ENCODE measurements at regions not wholly inside any gene's neighbourhood (a gene's known extent, or its start where the extent isn't known, plus 50 kb on each side); places are given as distances from the start of the nearest gene placed in this dataset.
"Not testable (repeated sequence)": the region's sequence is repeated elsewhere in the genome, so short reads cannot be mapped to it uniquely, and the experiment has no call there.

- DNase-seq (ENCODE audit: low spot score): no peak
These were observed 136.9 kb upstream of the ALDH1B1 start for GRCh38 chr9:38255599-38255998.

- no peak for DNase-seq (ENCODE audit: low spot score)
These were observed 137.7 kb upstream of the ALDH1B1 start for GRCh38 chr9:38254756-38255155.

DNA sequence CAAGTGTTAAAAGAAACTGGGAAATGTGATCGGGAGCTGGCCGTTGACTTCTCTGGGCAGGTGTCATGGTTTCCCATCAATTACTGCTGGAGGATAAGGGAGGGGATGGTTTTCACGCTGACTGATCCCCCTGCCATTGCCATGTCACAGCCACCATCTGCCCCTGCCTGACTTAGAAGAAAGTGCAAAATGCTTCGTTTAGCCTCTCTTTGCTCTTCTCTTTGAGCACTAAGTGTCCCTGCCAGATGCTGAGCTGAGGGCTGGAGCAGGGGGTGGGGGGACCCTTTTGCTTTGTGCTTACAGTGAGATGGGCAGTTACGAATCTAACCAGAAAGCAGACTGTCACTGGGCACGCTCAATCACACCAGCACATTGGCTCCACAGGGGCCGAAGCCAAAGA lies 138.4 kb upstream of the ALDH1B1 start:
- DNase-seq (ENCODE audit: low spot score): no peak

DNA sequence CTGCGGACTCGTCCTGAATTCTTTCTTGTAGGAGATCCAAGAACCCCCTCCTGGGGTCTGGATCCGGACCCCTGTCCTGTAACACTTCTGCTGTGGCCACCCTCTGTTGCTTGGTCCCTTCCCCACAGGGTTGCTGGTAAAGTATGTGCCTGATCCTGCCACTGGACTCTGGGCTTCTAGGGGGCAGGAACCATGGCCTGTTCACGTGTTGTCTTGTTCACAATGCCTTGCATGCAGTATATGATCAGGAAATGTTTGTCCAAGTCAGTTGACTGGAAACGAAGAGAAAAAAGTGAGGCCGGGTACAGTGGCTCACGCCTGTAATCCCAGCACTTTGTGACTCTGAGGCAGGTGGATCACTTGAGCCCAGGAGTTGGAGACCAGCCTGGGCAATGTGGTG lies 139.3 kb upstream of the ALDH1B1 start:
- no peak for DNase-seq (ENCODE audit: low spot score)

DNA sequence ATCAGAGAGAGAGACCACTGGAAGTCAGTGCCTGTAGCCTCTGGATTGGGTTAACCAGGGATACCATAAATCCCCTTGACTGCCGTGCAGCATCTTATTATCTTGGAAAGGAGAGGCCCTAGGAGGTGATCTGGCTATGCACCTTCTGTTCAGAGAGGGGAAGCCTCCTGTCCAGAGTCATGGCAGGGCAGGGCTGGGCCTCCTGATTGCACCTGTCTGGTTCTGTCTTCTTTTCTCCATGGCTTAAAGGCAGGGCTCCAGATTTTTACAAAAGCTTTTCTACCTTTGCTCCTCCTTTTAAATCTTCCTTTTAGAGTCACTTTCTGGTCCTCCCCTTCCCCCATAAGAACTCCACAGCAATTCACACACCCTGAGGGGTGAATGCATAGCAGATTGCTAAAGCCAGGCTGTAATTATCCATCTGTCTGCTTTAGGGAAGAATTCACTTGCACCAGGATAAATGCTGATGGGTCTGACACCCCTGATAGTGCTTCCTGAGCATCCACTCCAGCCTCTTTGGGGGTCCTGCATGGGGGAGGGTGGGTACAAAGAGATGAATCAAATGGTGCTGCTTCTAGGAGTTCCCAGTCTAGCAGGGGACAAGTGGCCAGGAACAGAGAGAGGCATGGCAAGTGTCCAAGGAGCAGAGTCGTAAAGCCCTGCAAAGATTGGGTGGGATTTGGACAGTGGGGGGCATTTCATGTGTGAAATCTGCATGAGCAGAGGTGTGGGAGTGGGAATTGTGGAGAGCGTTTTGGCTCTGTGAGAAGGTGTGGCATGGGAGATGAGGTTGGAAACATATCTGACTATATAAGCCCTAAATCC lies 141.3 kb upstream of the ALDH1B1 start:
- no peak for DNase-seq (ENCODE audit: low spot score)

GRCh38 chr9:38250279-38251035 lies 142.0 kb upstream of the ALDH1B1 start:
- DNase-seq (ENCODE audit: low spot score): no peak

DNA sequence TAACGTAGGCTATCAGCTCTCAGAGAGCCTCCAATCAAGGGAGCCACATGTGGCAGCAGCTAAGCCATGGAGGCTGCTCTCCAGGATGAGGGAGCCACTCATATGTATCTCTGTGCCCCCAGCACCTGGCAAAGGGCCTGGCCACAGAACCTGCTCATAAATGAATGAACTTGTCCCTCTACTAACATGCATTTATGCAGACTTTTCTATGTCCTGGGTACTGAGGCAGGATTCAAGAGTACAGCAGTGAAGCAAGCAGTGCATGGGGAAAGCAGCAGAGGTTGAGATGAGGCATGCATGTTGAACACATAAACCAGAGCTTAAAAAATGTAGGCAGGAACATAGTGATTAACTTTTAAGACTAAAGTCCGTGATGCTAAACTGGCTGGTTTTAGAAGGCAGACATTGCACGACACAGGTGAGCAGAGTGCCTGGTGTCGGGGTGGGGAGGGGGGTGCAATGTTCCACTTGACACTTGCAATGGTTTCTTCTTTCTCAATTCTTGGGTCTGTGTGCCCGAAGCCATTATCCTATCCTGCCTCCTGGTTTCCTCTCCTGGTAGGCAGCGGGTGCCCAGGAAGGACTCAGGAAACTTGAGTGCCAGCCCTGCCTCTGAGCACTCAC lies 142.8 kb upstream of the ALDH1B1 start:
- no peak for DNase-seq (ENCODE audit: low spot score)

DNA sequence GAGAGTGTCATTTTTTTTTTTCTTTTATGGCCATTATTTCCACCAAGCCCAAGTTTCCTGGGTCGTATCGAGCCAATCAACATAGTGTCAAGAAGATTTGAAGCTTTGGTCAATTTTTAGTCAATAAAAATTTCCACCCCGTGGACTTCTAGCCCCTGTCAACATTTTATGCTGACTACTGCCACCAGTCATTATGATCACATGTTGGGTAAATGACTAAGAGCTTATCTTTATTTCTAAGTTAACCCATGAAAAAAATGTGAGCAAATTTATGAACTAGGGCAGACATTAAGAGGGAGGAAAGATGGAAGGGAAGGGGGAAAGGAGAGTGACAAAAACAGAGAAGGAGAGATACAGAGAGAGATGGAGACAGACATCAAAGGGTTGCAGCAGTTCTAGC lies 143.5 kb upstream of the ALDH1B1 start:
- DNase-seq (ENCODE audit: low spot score): no peak

DNA sequence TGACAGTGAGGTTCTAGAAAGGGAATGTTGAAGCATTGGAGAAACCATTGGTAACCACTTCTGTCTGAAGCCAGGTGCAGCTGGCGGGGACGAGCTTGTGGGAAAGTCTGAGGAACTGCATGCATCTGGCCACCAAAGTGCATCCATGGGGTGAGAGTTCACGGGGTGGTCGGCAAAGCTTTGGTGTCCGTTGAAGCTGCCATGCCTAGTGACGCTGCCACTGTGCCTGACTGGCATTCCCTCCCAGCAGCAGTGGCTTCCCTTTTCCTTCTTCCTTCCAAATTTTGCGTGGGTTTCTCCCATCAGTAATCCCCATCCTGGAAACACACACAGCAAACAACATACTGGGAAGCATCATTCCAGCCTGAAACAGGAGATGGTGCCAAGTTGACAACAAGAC lies 145.7 kb upstream of the ALDH1B1 start:
- no peak for DNase-seq (ENCODE audit: low spot score)

DNA sequence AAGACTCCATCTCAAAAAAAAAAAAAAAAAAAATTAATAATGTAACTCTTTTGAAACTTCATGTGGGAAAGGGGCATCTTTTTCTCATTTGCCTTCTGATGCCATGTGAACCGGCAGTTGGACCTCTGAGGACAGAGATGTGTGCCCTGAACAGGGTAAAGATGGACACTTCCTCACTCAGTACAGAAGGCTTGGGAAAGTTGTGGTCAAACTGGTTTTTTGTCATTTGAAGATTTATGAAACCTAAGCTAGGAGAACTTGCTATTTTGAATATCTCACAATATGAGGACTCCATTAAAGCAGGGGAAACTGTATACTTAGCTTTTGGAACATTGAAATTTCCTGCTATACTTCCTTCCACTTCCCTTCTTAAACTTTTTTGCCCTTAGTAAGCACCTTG lies 147.5 kb upstream of the ALDH1B1 start:
- DNase-seq (ENCODE audit: low spot score): no peak

GRCh38 chr9:38243993-38244392 lies 148.5 kb upstream of the ALDH1B1 start:
- no peak for DNase-seq (ENCODE audit: low spot score)

- not testable (repeated sequence) for DNase-seq (ENCODE audit: low spot score)
These were observed 150.4 kb upstream of the ALDH1B1 start for GRCh38 chr9:38242151-38242550.

DNA sequence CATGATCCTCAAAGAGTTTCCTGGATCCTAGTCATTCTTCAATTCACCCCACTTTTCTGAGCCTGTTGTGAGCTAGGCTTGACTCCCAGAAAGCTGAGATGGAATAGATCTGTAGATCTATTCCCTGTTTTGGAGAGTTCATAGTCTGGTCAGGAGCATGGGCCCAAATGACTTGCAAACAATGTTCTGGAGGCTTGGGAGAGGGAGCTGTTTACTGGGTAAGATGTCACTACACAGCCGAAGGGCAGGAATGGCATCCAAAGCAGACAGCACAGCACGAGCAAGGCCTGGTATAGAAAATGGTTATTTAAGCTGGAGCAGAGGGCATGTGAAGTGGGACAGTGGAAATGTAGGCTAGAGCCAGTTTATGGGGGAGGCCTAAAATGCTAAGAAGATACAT lies 152.5 kb upstream of the ALDH1B1 start:
- no peak for DNase-seq (ENCODE audit: low spot score)

DNA sequence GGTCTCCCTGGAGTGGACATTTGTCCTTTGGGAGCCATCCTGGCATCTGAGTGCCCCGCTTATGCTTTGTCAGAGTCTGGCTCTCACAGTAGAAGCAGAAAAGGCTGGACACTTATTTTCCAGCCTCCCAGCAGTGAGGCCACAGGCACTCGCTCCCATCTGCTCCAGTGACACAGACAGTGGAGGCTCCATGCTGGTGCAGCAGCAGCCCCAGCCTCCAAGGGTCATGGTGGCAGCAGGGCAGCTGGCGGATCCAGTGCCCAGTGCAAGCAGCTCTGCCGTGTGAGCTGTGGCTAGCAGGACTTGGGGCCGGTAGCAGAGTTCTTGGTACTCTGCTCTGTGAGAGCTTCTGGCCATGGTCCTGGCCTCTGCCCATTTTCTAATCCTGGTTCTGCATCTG lies 157.3 kb upstream of the ALDH1B1 start:
- no peak for DNase-seq (ENCODE audit: low spot score)

GRCh38 chr9:38234479-38235170 lies 157.9 kb upstream of the ALDH1B1 start:
- DNase-seq (ENCODE audit: low spot score): no peak

GRCh38 chr9:38233796-38234355 lies 158.6 kb upstream of the ALDH1B1 start:
- DNase-seq (ENCODE audit: low spot score): no peak

DNA sequence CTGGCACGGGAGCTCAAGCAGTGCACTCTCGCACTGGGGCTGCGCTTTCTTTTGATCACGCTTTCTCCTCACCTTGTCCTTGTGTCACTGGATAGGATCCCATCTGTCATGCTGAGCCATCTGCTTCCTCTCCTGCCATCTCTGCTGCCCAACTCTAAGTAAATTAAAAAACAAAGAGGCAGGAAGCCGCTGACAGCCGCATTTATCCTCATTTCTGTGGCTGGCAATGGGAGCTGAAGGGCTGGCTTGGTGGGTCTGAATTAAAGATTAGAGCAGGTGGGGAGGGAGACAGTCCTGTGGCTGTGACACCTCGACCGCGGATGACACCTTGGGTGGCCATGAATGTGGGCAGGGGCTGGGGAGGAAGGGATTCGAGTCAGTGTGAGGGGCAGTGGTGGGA lies 159.2 kb upstream of the ALDH1B1 start:
- no peak for DNase-seq (ENCODE audit: low spot score)

DNA sequence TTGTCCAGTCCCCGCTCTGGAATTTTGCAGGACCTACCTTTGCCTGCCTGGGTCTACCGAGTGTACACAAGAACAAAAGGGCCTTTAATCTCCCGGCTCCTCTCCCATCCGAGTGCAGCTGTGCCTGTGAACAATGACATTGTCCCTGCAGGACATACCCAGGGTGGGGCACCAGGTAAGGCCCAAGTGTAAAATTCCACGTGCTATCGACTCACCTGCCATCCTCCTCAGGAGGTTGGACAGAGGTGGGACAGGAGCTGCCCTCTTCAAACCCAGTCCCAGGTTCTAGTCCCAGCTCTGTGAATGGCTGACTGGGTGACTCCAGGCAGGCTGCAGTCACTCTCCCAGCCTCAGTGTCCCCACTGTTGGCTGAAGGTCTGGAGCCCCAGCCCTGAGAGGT lies 159.6 kb upstream of the ALDH1B1 start:
- no peak for DNase-seq (ENCODE audit: low spot score)

GRCh38 chr9:38229504-38230155 lies 160.6 kb upstream of the SHB start:
- no peak for DNase-seq (ENCODE audit: low spot score)

GRCh38 chr9:38229104-38229500 lies 160.1 kb upstream of the SHB start:
- DNase-seq (ENCODE audit: low spot score): no peak

DNA sequence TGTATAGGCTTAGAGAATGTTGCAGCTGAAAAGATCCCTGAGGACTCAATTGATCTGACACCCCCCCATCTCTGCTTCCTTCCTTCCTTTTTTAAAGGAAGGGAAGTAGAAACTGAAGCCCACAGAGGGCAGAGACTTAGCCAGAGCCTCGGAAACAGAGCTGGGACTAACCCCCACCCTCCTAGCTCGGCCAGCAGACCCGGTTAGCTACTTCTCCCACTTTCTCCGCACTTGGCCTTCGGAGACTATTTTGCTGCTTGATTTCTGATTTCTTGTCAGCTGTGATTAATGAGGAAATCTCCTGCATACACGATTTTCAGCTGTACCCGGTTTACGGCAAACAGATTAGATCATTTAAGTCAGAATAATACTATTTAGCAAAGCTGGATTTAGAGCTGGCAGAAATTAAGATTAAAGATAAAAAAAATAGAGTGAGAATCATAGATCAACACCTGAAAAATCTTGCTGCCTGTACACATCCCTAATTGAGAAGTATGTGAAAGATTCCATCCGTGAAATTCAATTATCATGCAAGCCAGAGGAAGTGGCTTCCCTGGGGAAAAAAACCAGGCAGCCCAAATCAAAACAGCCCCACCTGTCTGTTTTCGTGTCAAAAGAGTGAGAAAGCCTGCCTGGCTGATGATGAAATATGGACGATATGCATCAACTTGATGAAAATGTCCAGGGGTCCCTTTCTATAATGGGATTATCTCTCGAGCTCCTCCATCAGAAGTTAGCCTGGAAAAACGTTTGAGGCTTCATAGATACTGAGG lies 159.5 kb upstream of the SHB start:
- no peak for DNase-seq (ENCODE audit: low spot score)

Data from AG08395 (cell line).